Gastroesophageal sphincter (tissue), 3 donors: ENCODE measurements at regions not wholly inside any gene's neighbourhood (a gene's known extent, or its start where the extent isn't known, plus 50 kb on each side); places are given as distances from the start of the nearest gene placed in this dataset.

ENCODE experiments used
- CTCF ChIP-seq, 4 experiments: fragments of 200-600 bp in 2 of 4; fragments of 450-650 bp in 2 of 4; sonication (generic) in 1 of 4; IDR thresholded peaks; one replicate each; pipeline ENCODE4 v1.5.1; 2017 to 2019; ENCODE audit warnings: antibody characterized with exemption in 4 of 4, mild to moderate bottlenecking in 2 of 4, moderate library complexity in 2 of 4
- EP300 ChIP-seq: sonication (generic); formaldehyde crosslinking; IDR thresholded peaks from one replicate; pipeline ENCODE4 v1.6.1; 2017; ENCODE audit warnings: antibody characterized with exemption, mild to moderate bottlenecking

DNA sequence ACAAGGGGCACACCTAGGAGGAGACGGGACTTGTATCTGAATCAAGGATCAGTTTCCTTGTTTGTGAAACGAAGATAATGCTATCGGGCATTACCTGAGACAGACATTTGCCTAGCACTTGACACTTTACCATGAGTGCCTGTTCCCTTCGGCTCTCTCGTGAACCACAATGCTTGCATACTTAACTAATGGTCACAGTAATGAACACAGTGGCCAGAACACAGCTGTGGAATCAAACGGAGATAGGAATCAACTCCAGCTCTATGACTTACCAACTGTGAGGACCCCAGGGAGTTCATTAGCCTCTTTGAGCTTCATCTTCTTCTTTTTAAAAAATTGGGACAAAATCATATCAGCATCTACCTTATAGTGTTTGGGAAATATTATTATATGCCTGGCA is 207.8 kb downstream of the DRD1 start:
- TF ChIP-seq EP300 (no peak), CTCF (IDR thresholded peaks at IDR 0.05) (no peak)
